ENCODE measurements at regions not wholly inside any gene's neighbourhood (a gene's known extent, or its start where the extent isn't known, plus 50 kb on each side); places are given as distances from the start of the nearest gene placed in this dataset.
"Not testable (repeated sequence)": the region's sequence is repeated elsewhere in the genome, so short reads cannot be mapped to it uniquely, and the experiment has no call there.

DNA sequence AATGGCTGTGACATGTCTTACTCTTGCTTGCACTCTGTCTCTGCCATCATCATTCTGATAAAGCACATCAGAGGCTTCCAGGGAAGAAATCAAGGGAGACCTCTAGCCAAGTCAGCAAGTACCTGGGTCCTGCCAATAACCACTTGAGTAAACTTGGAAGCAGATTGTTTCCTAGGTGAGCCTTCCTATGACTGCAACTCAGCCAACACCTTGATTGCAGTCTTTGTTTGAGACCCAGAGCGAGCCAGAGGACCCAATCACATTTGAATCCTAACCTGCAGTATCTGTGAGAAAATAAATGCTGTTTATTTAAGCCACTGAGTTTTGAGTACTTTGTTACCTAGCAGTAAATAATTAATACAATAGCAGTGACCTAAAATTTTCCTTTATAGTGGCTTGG lies 356.8 kb upstream of the CHD1 start:
- DNase-seq = no peak

DNA sequence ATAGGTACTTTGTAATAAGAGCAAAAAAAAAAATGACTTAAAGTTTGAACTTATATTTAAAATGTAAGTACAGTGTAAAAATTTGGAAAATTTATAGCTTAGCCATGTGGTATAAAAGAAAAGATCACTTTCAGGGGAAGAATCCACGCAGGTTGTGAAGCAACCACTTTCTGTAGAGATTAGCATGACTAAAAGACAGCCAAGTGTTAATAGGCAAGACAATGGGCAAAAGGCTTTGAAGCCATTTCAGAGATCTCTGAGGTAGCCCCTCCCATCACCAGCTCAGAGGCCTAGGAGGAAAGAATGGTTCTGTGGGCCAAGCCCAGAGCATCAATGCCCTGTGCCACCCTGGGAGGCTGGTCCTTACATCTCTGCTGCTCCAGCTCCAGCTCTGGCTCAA lies 346.3 kb upstream of the CHD1 start:
- no peak for DNase-seq

DNA sequence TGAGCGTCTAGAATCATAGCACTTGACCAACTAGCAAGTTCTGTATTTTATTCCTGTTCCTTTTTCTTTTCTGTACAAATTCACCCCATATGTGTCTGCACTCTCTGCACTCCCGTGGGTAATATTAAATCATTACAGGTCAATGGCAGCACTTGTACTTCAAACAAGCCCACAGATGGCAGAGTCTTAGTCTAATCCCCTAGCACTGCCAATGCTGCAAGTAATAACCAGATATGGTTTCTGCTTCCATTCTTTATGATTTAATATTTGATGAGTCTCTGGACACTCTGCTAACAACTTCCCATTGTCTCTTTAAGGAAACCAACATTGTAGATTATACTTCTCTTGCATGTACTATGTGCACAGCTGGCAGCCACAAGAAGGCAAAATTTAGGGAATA lies 343.8 kb upstream of the CHD1 start:
- no peak for DNase-seq

- DNase-seq = no peak
Measured at GRCh38 chr5:99258819-99259218, 330.0 kb upstream of the CHD1 start.

DNA sequence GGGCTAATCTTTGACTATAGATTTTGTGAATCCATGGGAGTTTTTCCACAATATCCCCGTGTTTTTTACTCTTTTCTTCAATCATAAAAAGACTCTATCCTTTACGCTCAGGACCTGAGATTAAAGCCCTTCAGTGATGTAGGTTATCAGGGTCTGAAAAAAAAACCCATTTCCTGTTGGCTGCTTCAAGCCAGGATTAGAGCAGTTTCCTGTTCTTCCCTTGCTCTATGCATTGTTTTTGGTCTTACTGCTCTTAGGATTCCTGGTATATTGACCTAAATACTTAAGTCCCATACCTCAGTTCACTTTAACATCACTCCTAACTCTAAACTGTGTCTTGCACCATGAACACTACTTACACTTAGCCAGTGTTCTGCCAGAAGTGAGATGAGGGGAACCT lies 319.3 kb upstream of the CHD1 start:
- DNase-seq = no peak

DNA sequence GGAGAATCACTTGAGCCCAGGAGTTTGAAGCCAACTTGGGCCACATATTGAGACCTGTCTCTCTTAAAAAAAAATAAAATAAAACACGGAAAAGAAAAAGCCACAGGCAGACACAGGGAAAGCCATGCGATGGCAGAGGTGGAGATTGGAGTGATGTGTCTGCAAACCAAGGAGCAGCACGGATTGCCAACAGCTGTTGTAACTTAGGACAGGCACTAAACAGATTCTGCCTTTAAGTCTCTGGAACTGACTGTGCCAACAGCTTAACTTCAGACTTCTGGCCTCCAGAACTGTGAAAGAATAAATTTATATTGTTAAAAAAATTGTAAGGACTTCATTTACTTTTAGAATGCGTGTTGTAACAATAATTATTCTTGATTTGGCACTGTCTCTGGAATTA lies 318.5 kb upstream of the CHD1 start:
- no peak for DNase-seq

DNA sequence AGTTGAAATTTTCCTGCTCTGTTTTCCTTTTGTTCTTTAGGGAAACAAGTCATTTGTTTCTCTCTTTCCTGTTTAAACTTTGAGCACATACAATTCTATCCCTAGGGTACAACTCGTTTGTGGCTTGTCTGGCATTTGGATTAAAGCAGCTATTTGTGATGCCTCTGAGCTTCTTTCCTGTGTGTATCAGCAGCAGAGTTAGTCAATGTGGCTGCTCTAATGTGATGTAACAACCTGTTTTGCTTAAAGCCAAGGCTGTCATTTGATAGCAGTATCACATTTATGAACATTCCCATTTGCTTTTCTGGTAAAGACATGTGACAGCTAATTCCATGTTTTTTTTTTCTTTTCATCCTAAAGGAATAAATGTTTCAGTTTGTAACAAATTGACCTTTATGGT lies 314.3 kb upstream of the CHD1 start:
- no peak for DNase-seq

DNA sequence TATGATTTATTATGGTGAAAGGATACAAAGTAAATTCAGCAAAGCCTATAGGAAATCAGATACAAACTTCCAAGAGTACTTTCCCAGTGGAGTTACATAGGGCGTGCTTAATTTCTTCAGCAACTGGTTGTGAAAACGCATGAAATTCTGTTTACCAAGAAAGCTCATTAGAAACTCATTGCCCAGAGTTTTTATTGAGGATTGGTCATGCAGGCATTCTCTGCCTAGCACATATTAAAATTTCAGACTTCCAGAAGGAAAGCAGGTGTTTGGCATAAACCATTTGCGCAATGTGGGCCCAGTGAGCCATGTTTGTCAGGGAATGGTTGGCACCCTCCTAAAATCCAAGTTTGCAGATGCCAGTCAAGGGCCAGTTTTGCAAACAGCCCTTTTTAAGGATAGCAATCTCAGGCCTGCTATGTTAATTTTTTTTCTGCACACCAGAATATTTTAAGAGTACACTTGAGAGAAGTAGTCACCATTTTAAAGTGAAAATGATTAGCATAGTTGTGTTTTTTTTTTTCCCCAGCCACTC lies 311.1 kb upstream of the CHD1 start:
- no peak for DNase-seq

DNA sequence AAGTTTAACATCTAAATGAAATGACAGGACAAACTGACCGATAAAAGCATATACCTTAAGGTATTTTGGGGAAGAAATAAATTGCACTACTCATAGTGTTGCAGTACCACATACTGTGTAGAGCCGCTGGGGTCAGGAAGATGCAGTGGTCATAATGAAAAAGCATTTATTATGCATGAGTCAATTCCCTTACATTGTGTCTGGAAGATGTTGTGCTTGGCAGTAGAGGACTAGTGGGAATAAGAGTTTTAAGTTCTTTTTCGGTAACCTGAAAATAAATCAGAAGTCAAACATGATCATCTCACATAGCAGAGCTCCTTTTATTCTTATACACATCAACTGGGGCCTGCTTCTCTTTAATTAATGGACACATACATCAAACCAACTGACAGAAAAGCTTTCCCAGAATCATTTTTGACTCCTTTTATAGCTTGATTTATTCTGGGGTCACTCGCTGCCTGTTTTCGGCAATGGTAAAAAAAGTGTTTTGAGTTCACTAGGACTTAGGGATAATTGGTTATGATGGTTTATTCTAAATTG lies 262.5 kb upstream of the CHD1 start:
- peak; percentile 24 for DNase-seq

DNA sequence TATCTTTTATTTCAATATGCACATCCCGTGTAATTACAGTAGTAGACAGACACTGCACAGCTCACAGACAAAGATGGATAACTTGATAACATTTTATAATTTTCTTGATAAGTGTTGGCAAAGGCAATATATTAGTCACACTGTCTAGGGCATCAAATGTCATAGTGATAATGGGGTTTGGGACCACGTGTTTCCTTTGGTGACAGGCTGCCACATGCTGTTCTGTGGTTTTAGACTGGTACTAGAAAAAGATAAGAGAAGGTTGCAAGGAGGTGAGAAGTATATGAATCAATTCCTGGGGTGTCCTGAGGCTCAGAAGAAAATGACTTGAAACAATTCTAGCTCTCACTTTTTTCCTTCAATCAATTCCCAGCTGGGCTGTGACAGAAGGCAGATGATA lies 258.8 kb upstream of the CHD1 start:
- DNase-seq = no peak

GRCh38 chr5:99179206-99179605 lies 250.4 kb upstream of the CHD1 start:
- DNase-seq = no peak

- no peak for DNase-seq
Measured at GRCh38 chr5:99177796-99178195, 249.0 kb upstream of the CHD1 start.

GRCh38 chr5:99176186-99176585 lies 247.4 kb upstream of the CHD1 start:
- no peak for DNase-seq

DNA sequence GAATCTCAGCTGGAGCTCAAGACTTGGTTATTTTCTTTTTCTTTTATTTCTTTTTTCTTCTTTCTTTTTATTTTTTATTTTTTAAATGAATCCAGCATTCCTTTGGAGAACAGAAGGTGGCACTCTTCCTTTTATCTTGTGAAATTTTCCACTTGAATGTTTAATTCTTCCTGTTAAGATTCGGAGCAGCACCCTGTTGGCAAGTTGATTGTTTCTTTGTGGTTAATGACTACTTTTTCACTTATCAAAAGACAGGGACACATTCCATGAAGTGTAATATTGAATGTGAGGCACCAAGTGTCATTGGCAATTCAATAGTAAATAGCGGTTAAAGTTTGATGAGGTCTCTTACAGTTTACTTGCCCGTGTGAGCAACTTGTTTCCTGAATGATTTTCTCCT lies 240.5 kb upstream of the CHD1 start:
- DNase-seq = no peak

DNA sequence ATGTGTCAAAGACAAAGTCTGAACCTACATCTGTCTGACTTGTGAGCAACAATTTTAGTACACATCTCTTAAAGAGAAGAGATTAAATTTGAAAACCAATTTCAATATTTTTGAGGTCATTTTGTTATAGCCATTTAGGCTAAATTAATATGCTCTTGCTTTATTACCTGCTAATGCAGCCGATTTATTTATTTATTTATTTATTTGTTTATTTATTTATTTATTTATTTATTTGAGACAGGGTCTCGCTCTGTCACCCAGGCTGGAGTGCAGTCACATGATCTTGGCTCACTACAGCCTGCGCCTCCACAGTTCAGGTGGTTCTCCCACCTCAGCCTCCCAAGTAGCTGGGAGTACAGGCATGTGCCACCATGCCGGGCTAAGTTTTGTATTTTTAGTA lies 232.7 kb upstream of the CHD1 start:
- DNase-seq = not testable (repeated sequence)

- no peak for DNase-seq
Measured at GRCh38 chr5:99156688-99157087, 227.9 kb upstream of the CHD1 start.

DNA sequence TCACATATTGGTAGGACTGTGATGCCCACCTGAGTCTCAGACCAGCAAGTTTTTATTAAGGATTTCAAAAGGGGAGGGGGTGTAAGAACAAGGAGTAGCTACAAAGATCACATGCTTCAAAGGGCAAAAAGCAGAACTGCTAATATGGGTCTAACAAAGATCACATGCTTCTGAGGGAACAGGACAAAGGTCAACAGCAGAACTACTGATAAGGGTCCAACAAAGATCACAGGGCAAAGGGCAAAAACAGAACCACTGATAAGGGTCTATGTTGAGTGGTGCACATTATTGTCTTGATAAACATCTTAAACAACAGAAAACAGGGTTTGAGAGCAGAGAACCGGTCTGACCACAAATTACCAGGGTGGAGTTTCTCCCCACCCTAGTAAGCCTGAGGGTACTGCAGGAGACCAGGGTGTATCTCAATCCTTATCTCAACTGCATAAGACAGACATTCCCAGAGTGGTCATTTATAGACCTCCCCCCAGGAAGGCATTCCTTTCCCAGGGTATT lies 214.5 kb upstream of the CHD1 start:
- not testable (repeated sequence) for DNase-seq

DNA sequence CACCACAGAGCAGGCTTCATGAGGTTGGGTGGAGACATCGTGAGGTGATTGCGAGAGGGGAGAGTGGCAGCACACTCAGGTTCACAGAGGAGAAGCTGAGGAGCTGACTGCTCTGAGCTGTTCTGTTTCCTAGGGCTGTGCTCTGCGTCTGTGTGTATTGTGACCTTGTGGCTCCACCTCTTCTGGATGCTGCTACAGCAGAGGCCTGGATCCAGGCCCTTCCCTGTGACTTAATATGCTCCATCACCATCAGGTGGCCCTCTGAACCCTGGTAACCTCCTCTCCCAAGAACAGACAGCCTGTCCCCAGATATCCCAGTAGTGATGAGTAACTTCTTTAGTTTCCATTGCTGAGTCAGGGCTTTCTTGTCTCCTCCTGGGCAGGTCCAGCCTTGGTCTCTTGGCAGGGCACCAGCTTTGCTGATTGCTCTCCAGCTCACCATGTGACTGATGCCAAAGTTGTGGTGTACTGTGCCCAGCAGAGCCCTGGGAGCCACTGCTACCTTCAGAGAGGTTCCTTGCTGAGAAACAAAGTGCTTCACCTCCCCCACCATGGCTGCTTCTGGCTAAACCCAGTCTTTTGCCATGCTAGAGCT lies 212.8 kb upstream of the CHD1 start:
- no peak for DNase-seq

DNA sequence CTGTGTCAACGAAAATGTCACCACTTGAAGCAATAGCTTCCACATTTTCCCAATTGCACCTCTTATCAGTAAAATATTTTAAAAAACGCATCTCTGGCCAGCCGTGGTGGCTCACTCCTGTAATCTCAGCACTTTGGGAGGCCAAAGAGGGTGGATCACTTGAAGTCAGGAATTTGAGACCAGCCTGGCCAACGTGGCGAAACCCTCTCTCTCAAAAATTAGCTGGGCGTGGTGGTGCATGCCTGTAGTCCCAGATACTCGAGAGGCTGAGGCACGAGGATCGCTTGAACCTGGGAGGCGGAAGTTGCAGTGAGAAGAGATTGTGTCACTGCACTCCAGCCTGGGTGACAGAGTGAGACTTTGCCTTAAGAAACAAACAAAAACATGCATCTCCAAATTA lies 210.1 kb upstream of the CHD1 start:
- no peak for DNase-seq

- no peak for DNase-seq
Measured at GRCh38 chr5:99133921-99134320, 205.1 kb upstream of the CHD1 start.

DNA sequence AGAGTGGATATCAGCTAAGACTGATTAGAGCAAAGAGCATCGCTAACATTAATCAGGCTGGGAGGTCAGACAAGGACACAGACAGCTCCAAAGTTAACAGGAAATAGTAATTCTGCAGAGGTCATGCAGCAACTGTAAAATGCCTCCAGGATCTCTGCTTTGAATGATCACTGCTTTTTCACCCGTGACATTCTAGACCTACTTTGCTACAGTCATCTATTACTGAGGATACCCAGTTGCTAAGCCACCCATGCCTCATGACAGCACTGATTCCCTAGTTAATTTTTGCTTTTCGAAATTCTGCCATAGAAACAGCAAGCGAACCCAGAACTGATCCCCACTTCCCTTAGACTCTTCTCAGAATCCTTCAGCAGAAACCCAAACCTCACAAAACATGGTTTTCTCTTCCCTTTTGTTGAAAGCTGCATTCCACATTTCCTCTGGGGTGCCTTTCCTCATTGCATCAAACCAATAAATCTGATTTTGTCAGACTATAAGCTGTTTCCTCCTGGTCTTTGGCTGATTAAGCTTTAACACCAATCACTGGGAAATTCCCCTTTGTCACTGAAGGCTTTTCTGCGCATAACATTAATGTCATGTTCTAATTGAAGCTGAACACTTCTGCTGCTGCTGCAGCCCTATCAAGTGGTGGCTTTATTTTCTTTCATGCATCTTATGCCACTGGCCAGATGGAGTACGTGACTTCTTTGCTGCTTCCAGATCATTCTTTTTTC lies 201.1 kb upstream of the CHD1 start:
- DNase-seq = no peak

GRCh38 chr5:99122976-99123375 lies 194.2 kb upstream of the CHD1 start:
- DNase-seq = peak; percentile 14

DNA sequence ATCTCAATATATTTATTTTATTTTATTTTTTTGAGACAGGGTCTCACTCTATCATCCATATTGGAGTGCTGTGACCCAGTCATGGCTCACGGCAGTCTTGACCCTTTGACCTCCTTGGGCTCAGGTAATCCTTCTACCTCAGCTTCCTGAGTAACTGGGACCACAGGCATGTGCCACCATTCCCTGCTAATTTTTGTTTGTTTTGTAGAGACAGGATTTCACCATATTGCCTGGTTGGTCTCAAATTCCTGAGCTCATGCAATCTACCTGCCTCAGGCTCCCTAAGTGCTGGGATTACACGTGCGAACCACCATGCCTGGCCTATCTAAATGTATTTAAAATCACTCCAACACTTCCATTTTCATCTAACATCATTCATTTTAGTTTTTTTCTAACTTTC lies 190.5 kb upstream of the CHD1 start:
- DNase-seq = no peak

GRCh38 chr5:99116526-99116925 lies 187.7 kb upstream of the CHD1 start:
- DNase-seq = no peak
